OCI-LY1 (cell line): ENCODE measurements at regions not wholly inside any gene's neighbourhood (a gene's known extent, or its start where the extent isn't known, plus 50 kb on each side); places are given as distances from the start of the nearest gene placed in this dataset.

Experiments
- H2AFZ ChIP-seq: fragments of 200-600 bp; sonication (generic), shearing (Covaris generic); 2 replicates; pipeline ENCODE4 v1.6.0; 2014; ENCODE audit warnings: antibody characterized with exemption, mild to moderate bottlenecking, low read length
- H3F3A ChIP-seq: fragments of 200-600 bp; sonication (generic), shearing (Covaris generic); 2 replicates; pipeline ENCODE4 v1.6.0; 2014; ENCODE audit warnings: mild to moderate bottlenecking, antibody characterized with exemption, low read length, moderate library complexity; ENCODE audit not compliant: insufficient read depth
- H3K27ac ChIP-seq: fragments of 200-600 bp; sonication (generic); 2 replicates; pipeline ENCODE4 v1.5.1; 2014; ENCODE audit warnings: low read length, mixed run types, mild to moderate bottlenecking, low read depth; ENCODE audit not compliant: poor library complexity, severe bottlenecking
- H3K27me3 ChIP-seq: fragments of 200-600 bp; sonication (generic); 2 replicates; pipeline ENCODE4 v1.6.0; 2014; ENCODE audit warnings: antibody characterized with exemption, mild to moderate bottlenecking, low read length, moderate library complexity; ENCODE audit not compliant: insufficient read depth
- H3K36me3 ChIP-seq: fragments of 200-600 bp; sonication (generic); 2 replicates; pipeline ENCODE4 v1.6.1; 2014; ENCODE audit warnings: mild to moderate bottlenecking, antibody characterized with exemption, low read length, moderate library complexity, mixed read lengths; ENCODE audit not compliant: insufficient read depth
- H3K4me1 ChIP-seq: fragments of 200-600 bp; sonication (generic); 2 replicates; pipeline ENCODE4 v1.5.1; 2014; ENCODE audit warnings: mild to moderate bottlenecking, low read length, moderate library complexity; ENCODE audit not compliant: insufficient read depth, severe bottlenecking
- H3K4me2 ChIP-seq: fragments of 200-600 bp; sonication (generic), shearing (Covaris generic); 2 replicates; pipeline ENCODE4 v1.6.1; 2014; ENCODE audit warnings: low read length
- H3K4me3 ChIP-seq: fragments of 200-600 bp; sonication (generic); 2 replicates; pipeline ENCODE4 v1.5.1; 2014; ENCODE audit warnings: low read length, low read depth, mild to moderate bottlenecking, mixed read lengths; ENCODE audit not compliant: poor library complexity, severe bottlenecking
- H3K79me2 ChIP-seq: fragments of 200-600 bp; shearing (Covaris generic); 2 replicates; pipeline ENCODE4 v1.6.1; 2016; ENCODE audit warnings: mixed run types, low read length, mixed read lengths; ENCODE audit not compliant: insufficient read depth
- H3K9ac ChIP-seq: fragments of 200-600 bp; sonication (generic), shearing (Covaris generic); 2 replicates; pipeline ENCODE4 v1.6.1; 2014; ENCODE audit warnings: mild to moderate bottlenecking, low read length, mixed read lengths
- H3K9me2 ChIP-seq: fragments of 200-600 bp; sonication (generic), shearing (Covaris generic); 2 replicates; pipeline ENCODE4 v1.6.1; 2014; ENCODE audit warnings: low read depth, mild to moderate bottlenecking, low read length, mixed read lengths
- H3K9me3 ChIP-seq: fragments of 200-600 bp; shearing (Covaris generic); 2 replicates; pipeline ENCODE4 v1.6.1; 2014; ENCODE audit warnings: low read length, mixed read lengths
- H4K20me1 ChIP-seq: fragments of 200-600 bp; sonication (generic), shearing (Covaris generic); 2 replicates; pipeline ENCODE4 v1.6.0; 2016; ENCODE audit warnings: mild to moderate bottlenecking, low read length; ENCODE audit not compliant: insufficient read depth
- CTCF ChIP-seq: fragments of 200-600 bp; sonication (generic), shearing (Covaris generic); IDR thresholded peaks from 2 replicates; pipeline ENCODE4 v1.5.1; 2017; ENCODE audit warnings: mild to moderate bottlenecking, antibody characterized with exemption, low read length, moderate library complexity, mixed read lengths
- EZH2 ChIP-seq: fragments of 200-600 bp; sonication (generic), shearing (Covaris generic); IDR thresholded peaks from 2 replicates; pipeline ENCODE4 v1.8.0; 2017; ENCODE audit warnings: borderline replicate concordance, mixed run types, mild to moderate bottlenecking, antibody characterized with exemption, low read length, moderate library complexity, mixed read lengths

- Histone ChIP-seq H3K4me3 (no peak overlapping the region), H3K79me2 (no peaks in the 10 kb centered on the region), H3K4me2 (no peak overlapping the region), H3K9me2 (no peaks in the 10 kb centered on the region), H2AFZ (no peak overlapping the region), H4K20me1 (no peaks in the 10 kb centered on the region), H3K9me3 (no peaks in the 10 kb centered on the region), H3K36me3 (no peaks in the 10 kb centered on the region), H3K9ac (no peak overlapping the region), H3K27ac (no peak overlapping the region), H3K4me1 (no peaks in the 10 kb centered on the region), H3K27me3 (no peaks in the 10 kb centered on the region), H3F3A (no peaks in the 10 kb centered on the region)
- no peak for TF ChIP-seq CTCF
- TF ChIP-seq EZH2: no peak
These were observed 230.1 kb downstream of the ERMARD start for GRCh38 chr6:169981568-169981967.

- H3K4me2 ChIP-seq: no peak overlapping the region
- H3K27ac ChIP-seq: no peak overlapping the region
- TF ChIP-seq CTCF (no peak), EZH2 (no peak)
These were observed 229.5 kb downstream of the ERMARD start for GRCh38 chr6:169980826-169981450.

GRCh38 chr6:169979873-169980432, 228.5 kb downstream of the ERMARD start:
- Histone ChIP-seq H3K4me2 (no peak overlapping the region), H3K9me2 (no peaks in the 10 kb centered on the region), H4K20me1 (no peaks in the 10 kb centered on the region), H3K79me2 (no peaks in the 10 kb centered on the region), H3K27ac (no peak overlapping the region), H3K27me3 (no peaks in the 10 kb centered on the region), H3K36me3 (no peaks in the 10 kb centered on the region), H3K4me3 (no peak overlapping the region), H3K9ac (no peak overlapping the region), H3F3A (no peaks in the 10 kb centered on the region), H2AFZ (no peak overlapping the region), H3K9me3 (no peaks in the 10 kb centered on the region), H3K4me1 (no peaks in the 10 kb centered on the region)
- TF ChIP-seq EZH2: no peak
- no peak for TF ChIP-seq CTCF

More at GRCh38 chr6:169980826-169981450, 229.5 kb downstream of the ERMARD start:
- Histone ChIP-seq H3K9me2 (no peaks in the 10 kb centered on the region), H3K79me2 (no peaks in the 10 kb centered on the region), H3K9me3 (no peaks in the 10 kb centered on the region), H3K36me3 (no peaks in the 10 kb centered on the region), H2AFZ (no peak overlapping the region), H3K27me3 (no peaks in the 10 kb centered on the region), H4K20me1 (no peaks in the 10 kb centered on the region), H3K4me1 (no peaks in the 10 kb centered on the region), H3K9ac (no peak overlapping the region), H3F3A (no peaks in the 10 kb centered on the region), H3K4me3 (no peak overlapping the region)
